Dermis blood vessel endothelial cell (primary cell): ENCODE measurements at regions not wholly inside any gene's neighbourhood (a gene's known extent, or its start where the extent isn't known, plus 50 kb on each side); places are given as distances from the start of the nearest gene placed in this dataset.

Source experiments
- DNase-seq: peaks from one replicate; pipeline ENCODE4 v3.0.0; 2010

DNA sequence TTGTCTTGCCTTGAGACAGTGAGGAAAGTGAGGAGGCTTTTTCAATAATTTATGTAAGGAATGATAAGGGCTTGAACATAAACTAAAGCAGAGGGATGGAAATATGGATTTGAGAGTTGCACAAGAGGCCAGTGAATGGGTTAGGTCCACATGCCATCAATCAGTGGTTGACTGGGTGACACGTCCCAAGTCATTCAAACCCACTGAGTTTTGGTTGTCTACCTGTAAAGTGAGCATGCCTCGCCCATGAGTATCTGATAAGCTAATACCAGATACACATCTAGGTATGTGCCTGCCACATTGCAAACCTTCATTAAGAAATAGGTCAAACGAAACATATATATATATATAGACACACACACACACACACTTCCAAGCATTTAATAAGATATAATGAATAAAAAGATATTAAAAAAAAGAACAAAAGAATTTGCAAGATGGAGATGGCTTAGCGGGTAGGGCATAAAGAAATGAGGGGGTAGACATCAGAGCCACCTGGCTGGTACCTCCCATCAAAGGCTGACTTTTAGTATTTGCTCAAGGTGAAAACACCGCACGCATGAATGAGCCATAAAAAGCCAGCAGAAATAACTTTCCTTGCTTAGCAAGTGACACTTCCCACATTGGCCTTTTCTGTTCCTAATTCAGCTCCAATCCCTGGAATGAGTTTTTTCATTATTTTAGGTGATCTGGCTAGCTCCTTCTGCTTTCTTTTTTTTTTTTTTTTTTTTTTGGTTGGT is 109.1 kb upstream of the GGTLC1 start:
- no peak for DNase-seq

DNA sequence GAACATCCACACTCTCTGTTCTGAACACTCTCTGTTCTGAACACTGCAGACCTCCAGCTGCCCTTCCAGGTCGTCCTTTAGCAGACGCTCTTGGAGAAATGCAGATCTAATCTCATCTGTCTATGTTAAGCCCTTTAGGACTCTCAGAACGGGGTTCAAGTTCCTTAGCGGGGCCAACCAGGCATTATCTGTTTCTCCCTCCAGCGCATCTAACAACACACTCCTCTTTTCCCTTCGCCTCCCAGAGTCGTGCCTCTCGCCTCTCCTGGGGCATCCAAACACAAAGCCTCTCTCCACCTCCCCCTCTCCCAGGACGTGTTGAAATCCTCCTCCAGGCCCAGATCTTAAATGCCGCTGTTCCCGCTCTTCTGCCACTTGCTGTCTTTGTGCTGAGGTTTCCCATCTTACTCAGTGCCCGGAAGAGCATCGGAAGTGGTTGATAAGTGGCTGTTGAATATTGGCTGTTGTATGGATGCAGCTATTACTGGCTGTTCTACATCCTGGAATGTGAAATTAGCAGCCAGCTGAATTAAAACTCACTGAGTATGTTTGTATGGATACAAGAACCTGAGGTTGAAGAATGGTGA is 108.4 kb upstream of the GGTLC1 start:
- no peak for DNase-seq

DNA sequence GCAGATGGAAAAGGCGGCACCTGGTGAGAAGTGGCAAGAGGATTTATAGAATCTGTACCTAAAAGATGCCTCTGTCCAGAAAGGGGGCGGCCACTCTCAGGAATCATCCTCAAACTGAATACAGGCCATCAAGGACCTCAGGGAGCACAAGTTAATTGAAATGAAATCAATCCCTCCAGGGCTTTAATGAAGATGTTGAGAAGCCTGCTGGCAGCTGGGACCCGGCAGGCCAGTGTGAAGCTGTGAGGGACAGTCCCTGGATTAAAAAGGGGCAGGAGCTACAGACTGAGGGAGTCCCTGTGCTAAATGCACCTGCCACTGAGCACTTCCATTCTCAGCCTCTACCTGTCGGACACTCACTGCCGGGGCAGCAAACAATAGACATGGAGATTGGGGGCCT is 107.7 kb upstream of the GGTLC1 start:
- DNase-seq = no peak

DNA sequence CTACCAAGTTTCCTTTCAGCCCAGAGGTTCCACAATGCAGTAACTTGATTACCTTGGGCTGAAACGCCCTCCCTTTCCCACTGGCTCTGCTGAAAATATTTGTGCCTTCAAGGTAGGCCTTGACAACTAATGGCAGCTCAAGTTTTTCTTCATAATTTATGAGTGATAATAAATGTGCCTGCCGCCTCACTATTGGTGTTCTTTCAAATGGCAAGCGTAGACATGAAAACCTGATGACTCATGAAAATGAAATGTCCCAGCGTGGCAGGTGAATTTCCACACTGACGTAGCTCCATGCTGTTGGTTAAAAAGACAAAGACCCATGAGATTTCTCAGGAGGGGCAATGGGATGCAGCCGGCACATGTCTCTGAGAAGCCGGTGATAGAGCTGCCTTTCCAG is 107.2 kb upstream of the GGTLC1 start:
- DNase-seq = no peak

DNA sequence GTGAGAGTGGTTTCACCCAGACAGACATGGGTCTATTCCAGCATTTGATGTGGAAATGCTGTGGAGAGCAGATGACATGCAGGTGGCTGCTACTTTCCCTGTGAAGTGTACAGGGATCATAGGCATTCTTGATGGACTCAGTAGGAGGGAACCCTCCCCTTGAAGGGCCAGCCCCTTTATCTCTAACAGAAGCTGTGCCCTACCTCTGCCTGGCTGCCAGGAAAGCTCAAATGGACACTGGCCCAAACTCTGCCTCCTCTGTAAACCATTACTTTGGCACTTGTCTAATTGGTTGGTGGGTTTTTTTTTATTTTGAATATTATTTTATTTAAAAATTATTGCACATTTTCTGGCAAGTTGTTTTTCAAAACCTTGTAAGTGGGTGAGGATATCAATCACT is 106.7 kb upstream of the GGTLC1 start:
- no peak for DNase-seq

DNA sequence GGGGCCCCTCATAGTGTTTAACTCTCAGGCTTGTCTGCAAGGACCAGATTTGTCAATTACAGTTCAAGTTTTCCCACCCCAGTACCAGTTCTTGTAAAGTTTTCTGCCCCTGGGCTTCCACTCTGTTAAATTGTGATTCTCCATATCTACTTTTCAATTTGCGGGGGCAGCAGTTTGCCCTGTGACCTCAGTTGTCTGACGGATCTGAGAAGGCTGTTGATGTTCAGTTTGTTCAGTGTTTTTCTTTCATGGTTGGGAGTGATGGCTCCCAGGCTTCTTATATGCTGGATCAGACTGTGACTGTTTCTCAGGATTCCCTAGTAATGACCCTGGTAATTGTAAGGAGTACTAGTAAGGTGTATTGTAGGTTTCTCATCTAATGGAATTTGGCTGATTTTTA is 101.0 kb upstream of the GGTLC1 start:
- DNase-seq = no peak

DNA sequence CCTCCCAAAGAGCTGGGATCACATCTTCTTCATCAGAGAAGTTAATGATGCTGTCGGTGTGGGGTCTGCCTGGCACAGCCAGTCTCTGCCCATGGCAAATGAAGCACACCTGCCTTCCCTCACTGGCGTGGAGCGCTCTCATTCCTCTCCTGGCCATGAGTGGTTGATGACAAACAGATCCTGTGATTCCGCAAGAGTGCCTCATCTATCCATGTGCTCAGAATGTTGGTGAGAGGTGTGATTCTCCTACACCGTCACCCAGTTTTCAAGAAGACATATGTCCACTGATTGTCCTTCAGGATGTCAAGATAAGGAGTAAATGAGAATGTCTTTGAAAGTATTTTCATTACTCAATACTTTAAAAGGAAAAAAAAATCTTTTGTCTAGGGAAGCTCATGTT is 97.5 kb upstream of the GGTLC1 start:
- no peak for DNase-seq

DNA sequence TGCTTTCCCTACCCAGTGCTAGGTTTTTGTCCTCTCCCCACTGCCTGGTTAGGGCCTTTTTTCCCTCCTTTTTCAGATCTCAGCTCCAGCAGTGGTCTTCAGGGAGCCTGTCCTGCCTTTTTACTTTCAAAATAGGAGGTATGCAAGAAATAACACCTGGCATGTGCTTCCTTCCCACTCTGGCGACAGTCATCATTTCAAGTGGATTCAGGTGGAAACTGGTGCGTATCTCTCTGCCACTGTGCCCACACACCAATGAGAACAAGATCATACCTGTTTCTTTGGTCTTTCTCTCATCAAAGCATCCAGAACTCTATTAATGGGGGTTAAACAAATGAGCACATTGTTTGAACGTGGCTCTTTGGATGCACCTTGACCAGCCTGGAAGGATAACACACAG is 95.7 kb upstream of the GGTLC1 start:
- DNase-seq = no peak

DNA sequence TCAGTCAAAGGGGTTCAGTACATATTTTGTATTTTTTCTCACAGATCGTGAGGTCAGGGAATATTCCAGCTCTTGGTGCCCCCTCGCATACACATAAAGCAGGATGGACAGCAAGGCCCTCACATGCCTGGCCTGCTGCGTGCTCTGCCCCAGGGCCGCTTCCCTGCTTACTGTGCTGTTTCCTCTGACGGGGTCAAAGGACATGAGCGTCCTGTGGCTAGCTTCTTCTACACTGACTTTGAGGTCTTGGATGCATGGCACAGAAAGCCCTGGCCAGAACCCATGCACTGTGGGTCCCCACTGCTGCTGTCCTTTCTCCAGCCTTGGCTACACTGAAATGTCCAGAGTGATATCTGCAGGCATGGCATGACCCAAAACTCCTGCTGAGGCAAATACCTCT is 92.5 kb upstream of the GGTLC1 start:
- DNase-seq = no peak

DNA sequence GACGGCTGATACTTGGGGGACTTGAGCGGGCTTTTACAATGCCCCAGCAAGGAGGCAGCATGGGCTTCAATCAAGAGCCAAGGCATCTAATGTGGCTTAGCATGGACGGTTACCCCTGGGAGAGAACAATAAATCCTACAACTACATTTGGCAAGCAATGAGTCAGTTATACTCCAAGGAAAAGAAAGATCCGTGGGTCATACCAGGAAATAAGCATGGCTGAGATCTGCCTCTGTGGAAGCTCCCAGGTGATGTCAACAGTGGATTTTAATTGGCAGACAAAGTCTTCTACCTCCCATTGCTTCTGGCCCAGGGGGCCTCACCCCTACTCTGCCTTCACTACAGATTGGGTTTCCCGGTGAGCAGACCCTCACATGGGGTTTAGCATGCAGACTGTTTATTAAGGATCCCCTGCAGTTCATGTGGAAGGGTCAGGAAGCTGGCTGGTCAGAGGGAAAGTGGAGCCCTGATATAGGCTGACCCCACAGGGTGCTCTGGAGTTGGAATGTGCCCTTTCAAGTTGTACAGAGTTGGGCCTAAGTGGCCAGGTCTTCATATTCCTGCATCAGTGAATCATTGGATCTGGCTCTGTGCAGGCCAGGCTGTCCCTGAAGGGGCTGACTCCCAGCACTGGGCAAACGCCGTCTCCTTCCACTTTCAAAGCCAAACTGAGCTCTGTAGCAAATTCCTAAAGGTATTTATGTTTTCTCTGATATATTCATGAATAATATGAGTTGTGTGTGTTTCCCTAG is 91.3 kb upstream of the GGTLC1 start:
- no peak for DNase-seq

DNA sequence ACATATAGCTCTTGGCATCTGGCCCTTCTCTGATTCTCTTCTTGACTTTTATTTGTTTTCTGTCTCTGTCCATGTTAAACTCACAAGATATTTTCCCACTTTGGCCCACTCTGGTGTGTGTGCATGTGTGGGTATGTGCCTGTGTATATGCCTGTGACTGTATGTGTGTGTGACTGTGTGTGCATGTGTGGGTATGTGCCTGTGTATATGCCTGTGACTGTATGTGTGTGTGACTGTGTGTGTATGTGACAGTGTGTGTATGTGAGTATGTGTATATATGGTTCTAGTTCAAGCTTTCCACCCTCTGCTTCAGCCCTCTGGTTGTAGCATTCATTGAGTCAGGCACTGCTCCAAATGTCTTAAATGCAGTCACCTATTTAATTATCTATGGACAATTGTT is 88.6 kb upstream of the GGTLC1 start:
- DNase-seq = no peak

DNA sequence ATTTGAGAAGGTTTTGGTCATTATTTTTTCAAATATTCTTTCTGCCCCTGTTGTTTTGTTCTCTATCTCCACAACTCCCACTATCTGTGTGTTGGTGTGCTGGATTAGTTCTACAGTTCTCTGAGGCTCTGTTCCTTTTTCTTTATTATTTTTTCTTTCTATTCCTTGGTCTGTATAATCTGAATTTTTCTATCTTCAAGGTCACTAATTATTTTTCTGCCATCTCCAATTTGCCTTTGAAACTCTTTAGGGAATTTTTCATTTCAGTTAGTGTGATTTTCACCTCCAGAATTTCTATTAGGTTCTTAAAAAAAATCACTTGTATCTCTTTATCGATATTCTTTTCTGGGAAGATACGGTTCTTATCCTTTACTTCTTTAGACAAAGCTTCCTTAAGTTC is 82.1 kb upstream of the GGTLC1 start:
- DNase-seq = no peak

DNA sequence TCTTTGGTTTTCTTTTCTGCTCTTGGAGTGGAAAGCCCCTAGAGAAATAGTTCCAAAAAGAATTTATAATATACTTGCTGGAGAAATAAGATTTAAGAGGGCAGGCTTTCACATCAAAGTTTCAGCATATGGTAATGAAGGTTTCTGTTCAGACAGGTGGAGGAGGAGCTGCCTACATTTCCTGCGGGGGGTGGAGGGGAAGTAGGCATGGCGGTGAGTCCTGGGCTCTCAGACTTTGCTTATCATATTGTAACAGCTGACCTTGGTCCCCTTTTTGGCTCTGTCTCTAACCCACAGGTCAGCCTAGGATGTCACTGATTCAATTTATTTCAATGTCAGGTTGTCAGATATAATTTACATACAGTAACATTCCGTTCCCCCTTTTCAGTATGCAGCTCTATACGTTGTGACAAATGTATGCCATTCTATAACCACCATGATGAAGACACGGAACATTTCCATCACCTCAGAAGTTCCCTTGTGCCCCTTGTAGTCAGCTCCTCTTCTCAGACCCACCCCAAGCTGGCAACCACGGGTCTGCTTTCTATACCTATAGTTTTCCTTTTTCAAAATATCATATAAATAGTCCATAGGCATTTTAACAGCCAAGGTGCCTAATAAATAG is 77.6 kb upstream of the GGTLC1 start:
- no peak for DNase-seq

DNA sequence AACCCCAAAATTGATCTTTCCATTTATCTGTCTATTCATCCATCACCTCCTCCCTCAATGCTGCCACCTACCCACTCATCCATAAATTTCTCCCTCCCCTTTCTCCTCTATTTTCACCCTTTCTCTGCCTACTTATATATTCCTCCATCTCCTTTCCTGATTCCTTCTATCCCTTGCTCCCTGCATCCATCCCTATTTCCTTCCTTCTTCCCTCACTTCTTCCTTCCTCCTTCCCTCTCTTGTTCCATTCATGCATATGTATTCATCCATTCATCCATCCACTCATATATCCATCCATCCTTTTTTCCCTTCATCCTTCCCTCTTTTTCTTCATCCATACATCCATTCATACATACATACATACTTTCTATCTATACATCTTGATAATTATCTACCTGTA is 76.3 kb upstream of the GGTLC1 start:
- no peak for DNase-seq

DNA sequence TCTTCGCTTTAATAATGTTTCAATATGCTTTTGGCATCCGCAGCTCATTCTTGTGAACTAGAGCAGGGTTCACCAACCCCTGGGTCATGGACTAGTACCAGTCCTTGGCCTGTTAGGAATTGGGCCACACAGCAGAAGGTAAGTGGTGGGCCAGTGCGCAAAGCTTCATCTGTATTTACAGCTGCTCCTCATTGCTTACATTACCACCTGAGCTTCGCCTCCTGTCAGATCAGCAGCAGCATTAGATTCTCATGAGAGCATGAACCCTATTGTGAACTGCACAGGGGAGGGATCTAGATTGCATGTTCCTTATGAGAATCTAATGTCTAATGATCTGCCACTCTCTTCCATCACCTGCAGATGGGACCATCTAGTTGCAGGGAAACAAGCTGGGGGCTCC is 75.5 kb upstream of the GGTLC1 start:
- no peak for DNase-seq

DNA sequence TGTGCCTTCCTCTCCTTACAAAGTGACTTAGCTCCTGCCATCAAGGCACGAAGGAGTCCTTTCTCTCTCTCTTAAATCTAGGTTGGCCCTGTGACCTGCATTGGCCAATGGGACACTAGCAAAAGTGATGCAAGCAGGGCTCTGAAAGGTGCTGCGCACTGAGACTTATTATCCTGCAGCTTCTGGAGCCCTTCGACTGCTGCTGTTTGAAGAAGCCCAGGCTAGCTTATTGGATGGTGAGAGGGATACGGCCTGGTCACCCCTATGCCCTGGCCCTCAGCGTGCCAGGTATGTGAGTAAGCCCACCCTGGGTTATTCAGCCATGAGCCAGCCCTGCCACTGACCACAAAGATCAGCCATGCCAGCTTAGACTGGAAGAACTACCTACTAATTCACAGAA is 74.5 kb upstream of the GGTLC1 start:
- DNase-seq = no peak

DNA sequence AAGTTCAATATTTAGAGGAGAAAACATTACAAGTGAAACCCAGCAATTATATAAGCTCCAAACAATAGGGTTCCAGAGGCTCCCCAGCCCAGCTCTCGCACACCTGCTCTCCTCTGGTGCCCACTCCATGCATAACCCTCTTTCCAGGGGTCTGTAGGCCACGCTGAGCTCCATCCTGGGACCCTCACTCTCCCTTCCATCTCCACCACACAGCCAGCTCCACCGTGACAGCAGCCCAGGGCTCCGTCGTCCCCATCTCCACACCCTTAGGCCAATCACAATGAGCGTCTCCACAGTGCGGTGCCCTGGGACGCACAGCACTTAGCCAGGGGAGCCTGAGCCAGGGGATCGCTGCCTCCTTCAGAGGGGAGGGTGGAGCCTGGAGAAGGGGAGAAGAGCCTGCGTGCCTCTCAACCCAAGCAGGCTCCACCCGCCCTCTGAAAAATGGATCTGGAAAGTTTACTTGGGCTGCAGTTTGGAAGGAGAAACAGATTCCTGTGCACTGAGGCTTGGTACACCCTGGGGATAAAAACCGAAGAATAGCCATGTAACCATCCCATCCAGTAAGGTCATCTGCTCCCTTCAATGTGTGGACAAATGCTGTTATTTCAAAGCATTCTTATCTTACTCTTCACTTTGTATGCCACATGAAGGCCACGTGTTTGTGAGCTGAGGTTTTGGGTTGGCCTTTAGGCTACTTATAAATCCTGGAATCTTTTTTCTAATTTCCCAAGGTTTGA is 72.4 kb upstream of the GGTLC1 start:
- no peak for DNase-seq

DNA sequence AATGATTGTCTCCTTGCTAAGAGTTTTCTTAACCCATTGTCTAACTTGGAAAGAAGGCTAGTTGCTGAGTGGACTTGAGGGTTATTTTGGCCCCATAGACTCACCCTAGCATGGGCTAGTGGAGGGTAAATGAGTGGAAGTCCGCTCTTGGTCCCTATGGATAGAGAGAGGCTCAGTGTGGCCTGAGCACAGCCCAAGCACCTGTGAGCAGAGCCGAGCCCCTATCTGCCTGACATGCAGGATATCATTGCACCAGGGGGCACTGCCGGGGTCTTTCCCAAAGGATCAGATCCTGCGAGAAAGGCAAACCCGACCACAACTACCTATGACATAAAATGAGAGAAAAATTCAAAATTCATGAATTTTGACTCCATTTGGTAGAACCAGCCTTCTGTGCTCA is 70.6 kb upstream of the GGTLC1 start:
- no peak for DNase-seq

DNA sequence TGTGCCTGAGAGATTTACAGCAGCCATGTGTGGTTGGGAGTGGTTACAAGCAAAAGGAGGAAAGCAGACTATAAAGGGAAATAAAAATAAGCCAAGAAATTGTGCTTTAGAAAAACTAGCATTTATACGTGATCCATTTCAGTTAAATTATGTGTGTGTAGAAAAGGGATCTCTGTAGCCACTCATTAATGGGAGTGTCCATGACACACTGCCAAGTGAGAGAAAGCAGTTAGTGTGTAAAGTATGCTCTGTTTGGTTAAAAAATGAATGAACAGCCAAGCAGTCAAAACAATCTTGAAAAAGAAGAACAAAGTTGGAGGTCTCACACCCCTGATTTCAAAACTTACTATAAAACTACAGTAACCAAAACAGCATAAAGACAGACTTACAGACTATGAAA is 67.9 kb upstream of the GGTLC1 start:
- DNase-seq = no peak

DNA sequence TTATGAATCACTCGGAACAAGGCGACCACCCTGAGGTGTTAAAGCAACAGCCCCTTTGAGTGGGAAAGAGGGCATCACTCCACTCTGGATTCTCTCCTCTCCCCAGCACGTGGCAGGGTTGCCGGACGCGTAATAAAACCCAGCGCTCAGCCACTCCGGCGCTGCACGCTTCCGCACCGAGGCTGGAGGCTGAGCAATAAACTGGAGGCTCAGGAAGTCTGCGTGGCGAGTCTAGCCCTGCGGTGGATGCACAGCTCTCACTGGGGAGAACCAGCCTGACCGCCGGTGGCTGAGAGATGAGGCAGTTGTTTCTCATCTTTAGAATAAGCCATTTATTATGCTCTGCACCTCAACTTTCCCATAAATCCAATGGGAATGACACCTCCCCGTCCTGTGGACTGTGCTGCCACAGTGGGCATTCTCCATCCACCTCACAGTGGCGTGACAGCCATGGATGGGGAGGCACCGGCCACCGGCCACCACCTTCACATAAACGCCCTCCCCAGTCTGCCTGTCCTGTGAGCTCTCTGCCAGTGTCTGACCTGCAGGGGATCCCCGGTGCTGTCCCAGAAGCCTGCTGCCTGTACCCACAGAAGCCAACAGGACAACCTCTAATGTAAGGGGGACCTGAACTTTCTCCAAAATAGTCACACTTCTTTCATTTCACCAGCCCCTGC is 64.2 kb upstream of the GGTLC1 start:
- no peak for DNase-seq

DNA sequence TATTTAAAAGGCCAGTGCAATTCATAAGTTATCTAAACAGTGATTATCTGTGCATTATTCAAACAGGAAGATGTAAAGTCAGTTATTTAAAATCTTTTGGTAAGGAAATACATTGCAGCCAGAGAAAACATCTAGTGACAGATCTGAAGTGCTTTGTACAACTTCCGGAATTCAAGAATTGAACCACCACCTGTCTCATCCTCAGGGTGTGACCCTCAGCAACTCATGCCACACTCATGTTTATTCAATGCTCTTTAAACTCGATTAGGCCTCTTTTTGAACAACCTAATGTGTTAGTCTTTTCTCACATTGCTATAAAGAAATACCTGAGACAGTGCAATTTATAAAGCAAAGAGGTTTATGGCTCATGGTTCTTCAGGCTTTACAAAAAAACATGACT is 62.6 kb upstream of the GGTLC1 start:
- no peak for DNase-seq

DNA sequence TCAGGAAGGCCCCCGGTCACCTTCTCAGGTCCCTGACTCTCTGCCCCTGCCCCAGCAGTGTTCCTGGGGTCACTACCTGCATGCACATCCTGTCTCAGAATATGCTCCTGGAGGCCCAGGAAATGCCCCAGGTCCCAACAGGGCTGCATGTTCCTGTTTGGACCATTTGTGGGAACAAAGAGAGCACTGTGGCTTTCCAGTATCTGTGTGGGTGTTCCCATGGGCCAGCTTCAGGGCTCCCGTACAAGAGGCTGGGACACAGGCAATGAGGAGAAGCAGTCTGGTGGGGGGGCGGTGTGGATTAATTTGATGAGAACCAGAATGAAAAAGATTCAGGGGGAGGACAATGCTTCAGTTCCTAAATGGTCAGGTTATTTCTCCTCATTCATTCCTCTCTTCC is 61.5 kb upstream of the GGTLC1 start:
- no peak for DNase-seq

DNA sequence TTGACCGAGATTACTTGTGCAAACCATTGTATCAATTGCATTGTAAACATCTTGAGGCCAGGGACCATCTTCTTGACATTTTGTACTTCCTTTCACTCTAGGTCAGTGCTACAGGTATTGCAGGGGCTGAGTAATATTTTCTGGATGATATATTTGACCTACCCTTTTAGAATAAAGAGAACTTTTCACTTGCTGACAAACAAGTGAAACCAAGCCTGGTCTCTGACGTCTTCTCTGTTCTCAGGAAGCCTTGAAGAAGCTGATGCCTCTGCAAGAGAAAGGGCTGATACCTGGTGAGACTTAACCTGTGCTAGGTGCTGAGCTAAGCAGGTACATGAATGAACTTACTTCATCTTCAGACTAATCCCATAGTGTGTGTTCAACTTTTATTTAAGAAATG is 60.5 kb upstream of the GGTLC1 start:
- no peak for DNase-seq
